GM04504 (cell line): ENCODE measurements at regions not wholly inside any gene's neighbourhood (a gene's known extent, or its start where the extent isn't known, plus 50 kb on each side); places are given as distances from the start of the nearest gene placed in this dataset.

ENCODE experiments used
- DNase-seq: peaks from one replicate; pipeline ENCODE4 v3.0.0-alpha.2; 2012; ENCODE audit warnings: low read depth

- no peak for DNase-seq
Observed at GRCh38 chr1:29970747-29971325, 734.5 kb downstream of the PTPRU start.

- no peak for DNase-seq
Observed at GRCh38 chr1:29969576-29969975, 733.3 kb downstream of the PTPRU start.

GRCh38 chr1:29967261-29967660 lies 730.9 kb downstream of the PTPRU start:
- DNase-seq: no peak

DNA sequence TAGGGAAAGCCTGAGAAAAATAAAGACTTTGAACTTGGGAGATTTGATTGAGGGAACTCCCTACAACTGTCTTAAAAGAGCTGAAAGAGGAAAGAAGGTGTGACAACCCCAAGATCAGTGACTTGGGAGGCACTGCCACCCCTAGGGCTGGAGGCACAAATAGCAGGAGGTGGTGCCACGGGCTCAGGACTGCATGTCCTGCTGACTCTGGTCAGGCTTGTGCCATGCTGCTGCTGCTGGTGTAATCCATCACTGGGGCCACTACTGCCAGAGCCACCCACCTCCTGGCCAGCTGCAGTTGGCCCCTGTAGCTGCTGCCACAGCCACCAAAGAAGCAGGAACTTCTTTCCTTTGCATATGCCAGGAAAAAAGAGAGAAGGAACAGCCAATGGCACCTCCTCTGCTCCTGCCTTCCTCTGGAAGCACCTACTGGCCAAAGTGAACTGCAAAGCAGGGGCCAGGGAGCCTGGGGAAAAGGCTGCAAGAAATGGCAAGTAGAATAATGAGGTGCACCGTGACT lies 730.3 kb downstream of the PTPRU start:
- no peak for DNase-seq

DNA sequence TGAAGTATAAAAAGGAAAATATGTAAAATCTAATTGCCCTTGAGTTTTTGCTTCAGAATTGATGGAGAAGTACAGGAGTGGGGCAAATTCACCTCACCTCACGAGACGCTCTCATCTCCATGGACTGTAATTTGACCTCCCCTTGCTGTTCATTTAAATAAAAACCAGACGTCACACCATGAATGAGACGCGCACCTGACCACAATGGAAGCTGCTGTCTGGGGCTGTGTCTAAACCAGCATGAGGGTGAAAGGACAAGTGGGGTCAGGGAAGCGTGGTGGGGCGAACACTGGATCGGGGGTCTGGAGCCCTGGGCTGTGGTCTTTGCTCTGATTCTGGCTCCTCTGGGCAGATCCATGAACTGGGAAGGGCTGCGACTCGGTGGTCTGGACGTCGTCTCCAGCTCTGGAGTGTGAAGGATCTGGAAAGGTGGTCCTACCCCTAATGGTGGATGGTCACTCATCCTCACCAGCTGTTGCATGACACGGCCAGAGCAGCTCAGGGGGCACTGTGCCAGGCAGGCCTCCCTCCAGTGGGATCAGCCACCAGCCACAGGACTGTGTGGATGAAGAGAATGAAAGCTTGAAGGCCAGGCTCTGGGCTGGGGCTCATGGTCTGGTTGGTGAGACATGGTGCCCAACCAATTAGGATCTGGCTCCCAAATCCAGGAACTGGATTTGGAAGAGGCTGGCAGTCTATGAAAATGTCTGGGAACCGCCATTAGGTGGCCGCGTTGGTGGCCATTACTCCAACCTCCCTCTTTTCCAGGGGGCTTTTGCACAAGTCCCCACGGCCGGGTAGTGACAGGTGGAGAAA lies 728.6 kb downstream of the PTPRU start:
- DNase-seq: no peak

DNA sequence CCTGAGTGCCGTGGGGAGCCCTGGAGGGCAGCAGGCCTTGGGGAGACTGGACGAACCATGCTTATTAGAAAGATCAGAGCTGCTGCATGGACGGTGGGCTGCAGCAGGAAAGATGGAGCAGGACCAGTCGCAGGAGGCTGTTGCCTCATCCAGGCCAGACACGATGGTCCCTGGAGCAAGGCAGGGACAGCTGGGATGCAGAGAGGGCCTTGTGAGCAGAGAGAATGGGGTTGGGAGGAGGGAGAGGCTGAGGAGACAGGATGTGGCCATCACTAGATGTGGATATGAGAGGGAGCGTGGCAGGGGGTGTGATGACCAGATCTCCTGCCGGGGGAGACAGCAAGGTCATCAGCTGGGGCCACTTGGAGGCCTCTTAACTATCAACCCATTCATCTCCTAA lies 727.6 kb downstream of the PTPRU start:
- no peak for DNase-seq

DNA sequence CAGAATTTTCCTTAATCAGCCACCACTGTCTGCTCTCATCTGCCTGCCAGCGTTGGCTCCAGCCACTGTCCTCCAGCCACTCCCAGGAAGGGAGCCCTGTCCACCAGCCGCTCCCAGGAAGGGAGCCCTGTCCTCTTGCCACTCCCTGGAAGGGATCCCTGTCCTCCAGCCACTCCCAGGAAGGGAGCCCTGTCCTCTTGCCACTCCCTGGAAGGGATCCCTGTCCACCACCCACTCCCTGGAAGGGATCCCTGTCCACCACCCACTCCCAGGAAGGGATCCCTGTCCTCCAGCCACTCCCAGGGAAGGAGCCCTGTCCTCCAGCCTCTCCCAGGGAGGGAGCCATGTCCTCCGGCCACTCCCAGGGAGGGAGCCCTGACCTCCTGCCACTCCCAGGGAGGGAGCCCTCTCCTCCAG lies 726.5 kb downstream of the PTPRU start:
- no peak for DNase-seq

- DNase-seq: no peak
Observed at GRCh38 chr1:29962336-29962735, 726.0 kb downstream of the PTPRU start.

DNA sequence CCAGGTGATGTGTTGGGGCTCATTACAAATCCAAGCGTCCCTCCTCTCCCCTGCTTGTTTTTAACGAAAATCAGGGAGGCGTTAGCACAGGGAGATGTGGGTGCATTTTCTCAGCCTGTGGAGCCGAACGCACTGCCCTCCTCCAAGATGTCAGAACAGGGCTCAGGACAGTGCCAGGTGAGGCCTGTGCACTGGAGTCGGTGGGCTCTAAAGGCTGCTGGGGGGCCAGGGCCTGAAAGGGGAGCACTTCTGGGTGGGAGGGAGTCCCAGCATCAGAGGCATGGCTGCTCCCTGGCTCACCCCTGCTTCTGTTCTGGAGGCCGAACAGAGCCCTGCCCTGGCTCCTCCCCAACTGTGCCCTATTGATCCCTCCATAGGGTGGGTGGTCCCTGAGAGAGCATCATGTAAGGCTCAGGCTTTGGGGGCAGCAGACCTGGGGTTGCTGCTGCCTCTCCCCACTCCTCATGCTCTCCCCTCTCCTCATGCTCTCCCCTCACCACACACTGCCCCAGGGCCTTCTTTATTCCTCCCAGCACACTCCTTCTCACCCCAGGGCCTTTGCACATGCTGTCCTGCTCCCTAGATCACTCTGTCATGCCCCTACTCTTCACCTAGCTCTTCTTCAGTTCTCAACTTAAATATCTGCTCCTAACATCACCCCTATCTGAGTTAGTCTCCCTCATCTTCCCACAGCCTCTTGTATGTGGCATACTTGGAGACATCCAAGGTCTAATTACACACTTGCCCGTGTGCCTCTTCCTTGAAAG lies 725.2 kb downstream of the PTPRU start:
- no peak for DNase-seq

- no peak for DNase-seq
Observed at GRCh38 chr1:29960876-29961275, 724.6 kb downstream of the PTPRU start.

DNA sequence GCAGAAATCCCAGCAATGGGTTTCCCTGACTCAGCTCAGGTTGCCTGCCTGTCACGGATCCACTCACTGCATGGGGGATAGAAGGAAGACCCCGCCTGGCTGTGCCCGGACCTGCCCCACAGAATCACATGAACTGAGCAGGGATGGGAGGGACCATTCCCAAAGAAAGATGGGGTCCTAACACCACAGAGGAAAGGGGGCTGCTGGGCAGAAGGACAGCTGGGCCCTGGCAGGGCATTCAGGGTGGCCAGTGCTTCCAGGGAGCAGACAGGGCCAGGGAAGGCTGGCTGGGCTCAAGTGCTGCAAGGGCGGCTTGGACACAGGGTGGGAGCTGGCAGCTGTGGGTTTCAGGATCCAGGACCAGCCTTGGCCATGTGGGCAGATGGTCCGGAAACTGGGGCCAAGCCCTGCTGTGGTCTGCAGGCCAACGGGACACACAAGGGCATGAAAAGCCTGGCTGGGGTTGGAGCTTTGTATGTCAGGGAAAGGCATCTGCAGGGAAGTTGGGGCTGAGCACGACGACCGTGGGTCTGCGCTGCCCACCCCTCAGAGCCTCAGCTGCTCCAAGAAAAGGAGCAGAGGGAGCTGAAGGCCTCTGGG lies 723.9 kb downstream of the PTPRU start:
- DNase-seq: no peak

DNA sequence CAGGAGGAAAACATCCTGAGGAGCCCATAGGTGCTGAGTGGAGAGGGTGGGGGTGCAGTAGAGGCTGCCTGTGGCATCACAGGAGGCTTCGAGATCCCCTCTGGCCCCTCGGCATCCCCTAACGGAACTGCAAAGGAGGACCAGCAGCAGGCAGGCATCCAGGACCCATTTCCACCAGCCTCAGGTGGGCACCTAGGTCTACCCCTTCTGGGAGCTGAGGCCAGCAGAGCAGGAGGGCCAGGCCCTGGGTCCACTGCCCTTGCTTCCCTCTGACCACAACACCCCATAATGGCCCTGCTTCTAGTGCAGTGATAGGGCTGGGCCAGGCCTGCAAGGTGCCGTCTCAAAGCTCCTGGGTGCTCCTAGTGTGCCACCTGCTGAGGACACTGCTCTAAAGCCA lies 723.0 kb downstream of the PTPRU start:
- no peak for DNase-seq

- DNase-seq: no peak
Observed at GRCh38 chr1:29958271-29958670, 721.9 kb downstream of the PTPRU start.

GRCh38 chr1:29956349-29957030 lies 720.2 kb downstream of the PTPRU start:
- DNase-seq: no peak

DNA sequence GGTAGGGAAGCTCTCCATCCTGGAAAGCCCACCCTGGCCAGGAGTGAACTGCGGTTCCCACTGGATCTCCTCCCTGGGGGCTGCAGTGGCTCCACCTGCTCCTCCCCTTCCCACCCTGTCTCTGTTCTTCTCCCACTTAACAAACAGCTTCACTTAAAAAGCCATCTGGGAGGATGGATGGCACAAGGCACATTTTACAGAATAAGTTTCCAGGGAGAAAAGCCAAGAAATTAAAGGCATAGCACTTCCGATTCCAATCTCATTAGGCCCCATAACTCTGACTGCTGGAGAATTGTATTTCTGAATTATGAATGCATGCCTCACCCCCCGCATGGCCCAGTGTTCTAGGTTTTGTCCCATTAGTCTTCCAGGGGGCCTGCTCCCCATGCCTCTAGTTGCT lies 718.3 kb downstream of the PTPRU start:
- no peak for DNase-seq

DNA sequence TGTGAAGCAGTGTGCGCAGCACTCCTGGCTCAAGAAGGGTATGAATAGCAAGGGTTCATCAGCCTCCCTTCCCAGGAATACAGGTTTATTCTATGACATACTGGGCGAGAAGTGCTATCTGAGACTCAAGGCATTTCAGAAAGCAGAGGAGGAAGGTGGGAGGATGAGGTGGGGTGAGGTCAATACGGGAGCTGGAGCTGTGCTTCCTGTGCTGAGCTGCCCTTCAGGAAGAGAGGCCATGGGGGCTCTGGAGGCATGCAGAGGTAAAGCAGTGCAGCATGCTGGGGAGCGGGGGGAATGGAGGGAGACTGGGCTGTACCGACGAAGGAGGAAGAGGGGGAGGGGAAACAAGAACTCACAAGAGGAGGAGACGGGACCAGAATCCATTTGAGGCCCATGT lies 717.6 kb downstream of the PTPRU start:
- DNase-seq: no peak

GRCh38 chr1:29949676-29950075 lies 713.4 kb downstream of the PTPRU start:
- DNase-seq: no peak

- no peak for DNase-seq
Observed at GRCh38 chr1:29948581-29948980, 712.3 kb downstream of the PTPRU start.

GRCh38 chr1:29946057-29946456 lies 709.7 kb downstream of the PTPRU start:
- DNase-seq: no peak

DNA sequence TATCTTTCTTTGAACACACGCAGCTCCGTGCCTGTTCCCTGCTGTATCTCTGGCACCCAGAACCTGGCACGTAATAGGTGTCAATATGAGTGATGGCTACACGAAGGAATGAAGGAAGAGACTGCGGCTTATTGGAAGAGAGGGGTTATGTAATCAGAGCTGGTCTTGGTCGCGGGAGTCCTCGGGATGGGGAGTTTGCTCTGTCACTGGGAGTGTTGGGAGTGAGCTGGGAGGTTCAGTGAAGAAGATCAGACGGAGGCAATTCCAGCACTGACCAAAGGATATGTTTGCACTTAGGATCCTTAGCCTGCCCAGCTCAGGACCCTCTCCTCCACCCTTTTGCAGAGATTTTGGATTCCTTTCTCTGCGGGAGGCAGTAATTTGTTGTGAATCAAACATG lies 709.1 kb downstream of the PTPRU start:
- DNase-seq: no peak

- DNase-seq: no peak
Observed at GRCh38 chr1:29944253-29944905, 708.1 kb downstream of the PTPRU start.
